ENCODE measurements at regions not wholly inside any gene's neighbourhood (a gene's known extent, or its start where the extent isn't known, plus 50 kb on each side); places are given as distances from the start of the nearest gene placed in this dataset.

GRCh38 chr9:129390541-129390940 lies 212.5 kb upstream of the IER5L start:
- H3K4me3 ChIP-seq (ENCODE audit: severe bottlenecking): no peak overlapping the region
- no peak overlapping the region for H3K27ac ChIP-seq (ENCODE audit: poor library complexity, severe bottlenecking)
- H3K9me3 ChIP-seq (ENCODE audit: severe bottlenecking): no peaks in the 10 kb centered on the region
- no peaks in the 10 kb centered on the region for H3K27me3 ChIP-seq (ENCODE audit: insufficient read depth, poor library complexity, severe bottlenecking)
- ATAC-seq (ENCODE audit: low read depth) (no peak), DNase-seq (ENCODE audit: low spot score) (no peak)
- H3K36me3 ChIP-seq (ENCODE audit: low read depth): no peaks in the 10 kb centered on the region
- TF ChIP-seq CTCF (IDR thresholded peaks at IDR 0.05; ENCODE audit: poor library complexity, severe bottlenecking): no peak
- no peaks in the 10 kb centered on the region for H3K4me1 ChIP-seq (ENCODE audit: insufficient read depth, poor library complexity, severe bottlenecking)

GRCh38 chr9:129387822-129388221 lies 209.8 kb upstream of the IER5L start:
- Histone ChIP-seq H3K36me3 (ENCODE audit: low read depth) (no peaks in the 10 kb centered on the region), H3K9me3 (ENCODE audit: severe bottlenecking) (no peaks in the 10 kb centered on the region), H3K4me3 (ENCODE audit: severe bottlenecking) (no peak overlapping the region), H3K27me3 (ENCODE audit: insufficient read depth, poor library complexity, severe bottlenecking) (no peaks in the 10 kb centered on the region), H3K4me1 (ENCODE audit: insufficient read depth, poor library complexity, severe bottlenecking) (peaks cover under 1% of the 10 kb centered on the region), H3K27ac (ENCODE audit: poor library complexity, severe bottlenecking) (no peak overlapping the region)
- DNase-seq (ENCODE audit: low spot score) (no peak), ATAC-seq (ENCODE audit: low read depth) (no peak)
- TF ChIP-seq CTCF (IDR thresholded peaks at IDR 0.05; ENCODE audit: poor library complexity, severe bottlenecking): no peak

DNA sequence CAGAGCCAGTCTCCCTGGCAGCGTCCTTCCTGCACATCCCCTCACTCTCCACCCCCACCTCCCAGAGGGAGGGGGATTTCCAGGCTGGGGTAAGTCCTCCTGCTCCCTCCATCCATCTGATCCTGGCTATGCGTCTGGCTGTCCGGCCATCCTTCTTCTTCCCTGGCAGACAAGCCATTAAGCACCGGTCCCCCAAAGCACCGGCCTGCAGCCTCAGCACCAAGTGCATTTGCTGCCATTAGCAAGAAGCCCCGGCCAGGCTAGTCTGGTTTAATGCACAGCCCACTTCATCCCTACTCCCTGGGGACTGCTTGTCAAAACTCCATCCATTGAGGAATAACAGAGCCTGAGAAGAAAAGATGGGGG lies 208.7 kb upstream of the IER5L start:
- Histone ChIP-seq H3K27me3 (ENCODE audit: insufficient read depth, poor library complexity, severe bottlenecking) (no peaks in the 10 kb centered on the region), H3K4me3 (ENCODE audit: severe bottlenecking) (no peak overlapping the region), H3K27ac (ENCODE audit: poor library complexity, severe bottlenecking) (no peak overlapping the region), H3K36me3 (ENCODE audit: low read depth) (no peaks in the 10 kb centered on the region), H3K4me1 (ENCODE audit: insufficient read depth, poor library complexity, severe bottlenecking) (peaks cover 6% of the 10 kb centered on the region), H3K9me3 (ENCODE audit: severe bottlenecking) (no peaks in the 10 kb centered on the region)
- no peak for ATAC-seq (ENCODE audit: low read depth)
- no peak for TF ChIP-seq CTCF (IDR thresholded peaks at IDR 0.05; ENCODE audit: poor library complexity, severe bottlenecking)
- DNase-seq (ENCODE audit: low spot score): no peak

DNA sequence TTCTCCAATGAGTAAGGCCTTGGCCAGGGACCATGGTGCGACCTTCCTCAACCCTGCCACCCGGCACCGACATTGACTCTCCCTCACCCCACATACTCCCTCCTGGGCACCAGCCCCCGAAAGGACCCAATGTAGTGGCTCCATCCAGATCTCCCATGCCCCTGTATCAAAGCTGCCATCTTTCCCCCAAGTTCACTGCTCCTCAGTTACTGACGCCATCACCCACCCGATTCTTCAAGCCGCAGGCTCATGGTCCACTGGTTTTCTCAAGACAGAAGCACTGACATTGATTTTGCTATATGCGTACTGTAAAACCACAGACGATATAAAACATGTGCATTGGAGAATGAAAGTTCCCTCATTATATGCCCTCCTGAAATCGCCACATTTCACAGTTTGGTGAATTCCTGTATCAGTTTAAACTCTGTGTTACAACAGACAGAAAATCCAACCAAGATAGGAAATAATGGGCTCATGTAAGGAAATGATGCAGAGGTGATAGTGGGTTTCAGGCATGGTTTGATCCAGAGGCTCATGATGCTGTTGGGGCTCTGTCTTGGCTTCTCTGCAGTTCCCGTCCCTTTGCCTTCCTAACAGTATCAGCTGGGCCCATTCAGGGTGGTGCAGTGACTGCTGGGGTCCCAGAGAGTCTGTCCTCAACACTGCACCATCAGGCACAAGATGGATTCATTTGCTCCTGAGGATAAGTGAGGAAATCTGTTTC lies 207.3 kb upstream of the IER5L start:
- Histone ChIP-seq H3K36me3 (ENCODE audit: low read depth) (no peaks in the 10 kb centered on the region), H3K4me1 (ENCODE audit: insufficient read depth, poor library complexity, severe bottlenecking) (peaks cover 6% of the 10 kb centered on the region), H3K27me3 (ENCODE audit: insufficient read depth, poor library complexity, severe bottlenecking) (no peaks in the 10 kb centered on the region), H3K9me3 (ENCODE audit: severe bottlenecking) (no peaks in the 10 kb centered on the region), H3K27ac (ENCODE audit: poor library complexity, severe bottlenecking) (no peak overlapping the region), H3K4me3 (ENCODE audit: severe bottlenecking) (no peak overlapping the region)
- no peak for TF ChIP-seq CTCF (IDR thresholded peaks at IDR 0.05; ENCODE audit: poor library complexity, severe bottlenecking)
- DNase-seq (ENCODE audit: low spot score): no peak
- ATAC-seq (ENCODE audit: low read depth): no peak

DNA sequence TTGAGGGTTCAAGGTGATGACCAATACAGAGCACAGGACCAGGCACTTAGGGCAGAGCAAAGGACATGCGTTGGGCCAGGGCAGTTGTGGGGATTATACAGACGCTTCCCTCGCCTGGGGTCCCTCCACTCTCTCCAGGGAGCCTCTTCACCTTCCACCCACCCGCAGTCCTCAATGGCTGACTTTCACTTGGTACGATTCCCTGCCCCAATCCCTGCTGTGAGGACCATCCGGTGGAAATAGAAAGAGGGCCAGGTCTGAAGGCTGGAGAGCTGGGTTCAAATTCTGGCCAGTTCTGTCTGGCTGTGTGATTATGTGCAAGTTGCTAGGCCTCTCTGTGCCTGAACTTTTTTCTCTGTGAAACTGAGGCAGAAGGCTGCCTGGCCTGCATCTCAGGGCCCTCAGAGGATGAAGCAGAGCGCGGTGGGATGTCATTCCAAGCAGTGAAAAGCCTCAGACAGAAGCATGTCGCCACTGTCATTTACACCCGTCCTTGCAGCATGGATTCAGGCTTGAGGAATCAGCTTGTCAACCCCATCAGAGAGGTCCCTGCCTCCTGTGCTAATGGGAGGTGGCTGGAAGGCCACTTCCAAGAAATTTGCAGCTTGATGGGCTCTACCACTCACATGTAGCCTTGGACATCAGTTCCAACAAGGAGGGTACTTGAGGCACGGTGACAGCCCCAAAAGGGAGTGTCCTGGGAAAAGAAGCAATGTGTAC lies 206.6 kb upstream of the IER5L start:
- H3K4me1 ChIP-seq (ENCODE audit: insufficient read depth, poor library complexity, severe bottlenecking): peaks cover 6% of the 10 kb centered on the region
- ATAC-seq (ENCODE audit: low read depth): no peak
- H3K27me3 ChIP-seq (ENCODE audit: insufficient read depth, poor library complexity, severe bottlenecking): no peaks in the 10 kb centered on the region
- no peaks in the 10 kb centered on the region for H3K9me3 ChIP-seq (ENCODE audit: severe bottlenecking)
- TF ChIP-seq CTCF (IDR thresholded peaks at IDR 0.05; ENCODE audit: poor library complexity, severe bottlenecking): no peak
- no peak for DNase-seq (ENCODE audit: low spot score)
- no peak overlapping the region for H3K27ac ChIP-seq (ENCODE audit: poor library complexity, severe bottlenecking)
- no peaks in the 10 kb centered on the region for H3K36me3 ChIP-seq (ENCODE audit: low read depth)
- no peak overlapping the region for H3K4me3 ChIP-seq (ENCODE audit: severe bottlenecking)

Measured in RWPE2 (cell line).